H54 (cell line): ENCODE measurements at regions not wholly inside any gene's neighbourhood (a gene's known extent, or its start where the extent isn't known, plus 50 kb on each side); places are given as distances from the start of the nearest gene placed in this dataset.

ENCODE experiments used
- DNase-seq: peaks from one replicate; pipeline ENCODE4 v3.0.0; 2011; ENCODE audit warnings: low spot score, mixed read lengths; ENCODE audit not compliant: insufficient read length
- FAIRE-seq: peaks from 3 replicates; lab custom pipeline; 2011; peaks lifted over from hg19 to GRCh38; lab: Jason Lieb, UNC
- POLR2A ChIP-seq: IDR thresholded peaks from 2 replicates; pipeline ENCODE4 v1.6.1; 2011; ENCODE audit warnings: low read depth, mild to moderate bottlenecking, low read length

DNA sequence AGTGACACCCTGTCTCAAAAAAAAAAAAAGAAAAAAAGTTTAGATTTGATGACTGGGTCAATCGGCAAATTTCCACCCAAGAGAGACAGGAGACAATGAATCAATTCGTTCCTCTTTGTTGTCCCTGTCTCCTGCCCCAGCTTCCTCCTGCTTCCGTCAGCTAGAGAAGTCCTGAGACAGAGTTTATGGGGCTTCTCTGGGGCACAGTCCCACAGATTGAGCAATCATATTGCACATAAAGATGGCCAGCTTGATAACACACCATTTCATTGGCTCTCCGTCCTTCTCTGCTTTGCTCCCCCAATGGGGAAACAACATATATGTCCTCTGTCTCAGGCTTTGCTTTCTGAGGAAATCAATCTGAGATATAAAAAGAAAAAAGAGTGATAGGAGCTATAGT, 78.4 kb upstream of the FUNDC1 start:
- no peak for TF ChIP-seq POLR2A
- DNase-seq = no peak
- no peak for FAIRE-seq

DNA sequence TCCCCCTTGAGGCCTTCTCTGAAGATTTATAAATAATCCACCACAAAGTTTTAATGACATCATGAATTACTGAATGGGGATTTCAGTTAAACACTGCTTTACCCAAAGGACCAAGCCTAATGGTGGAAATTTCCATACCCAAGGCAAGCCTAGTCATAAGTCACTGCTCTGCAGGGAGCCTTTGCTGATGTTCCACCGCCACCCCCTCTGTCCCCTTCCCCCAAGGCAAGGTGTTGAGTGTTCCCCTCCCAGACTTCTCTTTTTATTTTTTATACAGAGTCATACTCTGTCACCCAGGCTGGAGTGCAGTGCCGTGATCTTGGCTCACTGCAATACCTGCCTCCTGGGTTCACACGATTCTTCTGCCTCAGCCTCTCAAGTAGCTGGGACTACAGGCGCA, 76.4 kb upstream of the FUNDC1 start:
- DNase-seq (no peak), FAIRE-seq (no peak)
- TF ChIP-seq POLR2A = no peak

DNA sequence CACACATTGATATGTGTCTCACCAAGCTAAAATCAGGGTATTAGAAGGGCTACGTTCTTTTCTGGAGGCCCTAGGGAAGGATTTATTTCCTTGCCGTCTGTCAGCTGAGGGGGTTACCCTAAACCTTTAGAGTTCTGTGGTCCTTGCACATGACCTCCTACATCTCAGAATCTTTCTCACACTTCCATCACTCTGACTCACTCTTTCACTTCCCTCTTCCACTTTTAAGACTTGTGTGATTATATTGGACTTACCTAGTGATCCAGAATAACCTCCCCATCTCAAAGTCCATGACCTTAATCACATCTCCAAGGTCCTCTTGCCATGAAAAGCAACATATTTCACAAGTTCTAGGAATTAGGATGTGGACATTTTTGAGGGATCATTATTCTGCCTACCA, 53.6 kb upstream of the FUNDC1 start:
- TF ChIP-seq POLR2A = no peak
- DNase-seq = no peak

More for the DNA sequence above, 53.6 kb upstream of the FUNDC1 start:
- no peak for FAIRE-seq
